Peyer's patch (tissue), 4 donors: ENCODE measurements at regions not wholly inside any gene's neighbourhood (a gene's known extent, or its start where the extent isn't known, plus 50 kb on each side); places are given as distances from the start of the nearest gene placed in this dataset.

Source experiments
- POLR2A ChIP-seq, 2 donors: fragments of 450-650 bp; IDR thresholded peaks; one replicate each; pipeline ENCODE4 v1.5.1; 2017; ENCODE audit warnings: antibody characterized with exemption in 2 of 2, mild to moderate bottlenecking in 2 of 2, moderate library complexity in 2 of 2
- TF ChIP-seq, protein P1 (sequence below), 6 experiments: fragments of 450-650 bp in 4 of 6; fragments of 200-600 bp in 2 of 6; sonication (generic) in 1 of 6; IDR thresholded peaks; one replicate each; pipeline ENCODE4 v1.5.1; 2017 to 2019; ENCODE audit warnings: antibody characterized with exemption in 6 of 6, mild to moderate bottlenecking in 3 of 6, moderate library complexity in 1 of 6

DNA sequence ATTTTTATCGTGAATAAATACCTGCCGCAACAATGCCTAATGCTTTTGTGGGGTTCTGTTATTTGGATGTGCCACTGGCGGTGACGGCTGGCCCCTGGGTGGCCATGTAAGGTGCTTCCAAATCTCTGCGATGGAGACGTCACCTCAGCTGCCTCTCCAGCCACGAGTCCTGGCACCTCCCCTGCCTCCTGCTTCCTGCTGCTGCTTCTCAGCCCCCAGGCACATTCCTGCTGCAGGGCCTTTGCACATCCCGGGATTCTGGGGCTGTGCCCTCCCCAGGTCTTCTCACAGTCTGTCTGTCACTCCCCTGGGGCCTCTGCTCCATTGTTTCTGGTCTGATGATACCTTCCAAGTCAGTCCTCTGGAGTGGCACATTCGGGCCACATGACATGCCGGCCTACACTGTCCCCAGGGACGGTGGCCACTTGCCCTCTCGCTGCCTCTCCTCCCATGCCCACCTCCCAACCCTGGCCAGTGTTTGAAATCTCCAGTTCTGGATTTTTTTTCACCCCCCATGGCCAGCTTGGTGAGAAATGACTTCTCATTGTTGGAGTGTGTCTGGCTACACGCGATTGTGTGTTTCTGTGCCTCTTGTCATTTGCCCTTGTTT lies 151.8 kb downstream of the KIF26A start:
- TF ChIP-seq, protein P1, sequence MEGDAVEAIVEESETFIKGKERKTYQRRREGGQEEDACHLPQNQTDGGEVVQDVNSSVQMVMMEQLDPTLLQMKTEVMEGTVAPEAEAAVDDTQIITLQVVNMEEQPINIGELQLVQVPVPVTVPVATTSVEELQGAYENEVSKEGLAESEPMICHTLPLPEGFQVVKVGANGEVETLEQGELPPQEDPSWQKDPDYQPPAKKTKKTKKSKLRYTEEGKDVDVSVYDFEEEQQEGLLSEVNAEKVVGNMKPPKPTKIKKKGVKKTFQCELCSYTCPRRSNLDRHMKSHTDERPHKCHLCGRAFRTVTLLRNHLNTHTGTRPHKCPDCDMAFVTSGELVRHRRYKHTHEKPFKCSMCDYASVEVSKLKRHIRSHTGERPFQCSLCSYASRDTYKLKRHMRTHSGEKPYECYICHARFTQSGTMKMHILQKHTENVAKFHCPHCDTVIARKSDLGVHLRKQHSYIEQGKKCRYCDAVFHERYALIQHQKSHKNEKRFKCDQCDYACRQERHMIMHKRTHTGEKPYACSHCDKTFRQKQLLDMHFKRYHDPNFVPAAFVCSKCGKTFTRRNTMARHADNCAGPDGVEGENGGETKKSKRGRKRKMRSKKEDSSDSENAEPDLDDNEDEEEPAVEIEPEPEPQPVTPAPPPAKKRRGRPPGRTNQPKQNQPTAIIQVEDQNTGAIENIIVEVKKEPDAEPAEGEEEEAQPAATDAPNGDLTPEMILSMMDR (IDR thresholded peaks at IDR 0.05) = no peak
- no peak for TF ChIP-seq POLR2A (IDR thresholded peaks at IDR 0.05)
